Spinal cord (tissue), 9 donors: ENCODE measurements at regions not wholly inside any gene's neighbourhood (a gene's known extent, or its start where the extent isn't known, plus 50 kb on each side); places are given as distances from the start of the nearest gene placed in this dataset.

ENCODE experiments used
- DNase-seq, 6 donors: peaks; one replicate each; pipeline versions ENCODE4 v3.0.0 to v3.0.0-alpha.2; 2013 to 2015; ENCODE audit warnings: low spot score in 6 of 6, low read depth in 4 of 6
- H3K27ac ChIP-seq: one replicate; pipeline ENCODE4 v1.5.1; 2013; ENCODE audit warnings: low read depth, low read length, control low read depth
- H3K27me3 ChIP-seq: one replicate; pipeline ENCODE4 v1.6.1; 2013; ENCODE audit warnings: low read length; ENCODE audit not compliant: control insufficient read depth, insufficient read depth
- H3K36me3 ChIP-seq: one replicate; pipeline ENCODE4 v1.6.1; 2013; ENCODE audit warnings: low read length; ENCODE audit not compliant: control insufficient read depth, insufficient read depth
- H3K4me1 ChIP-seq: one replicate; pipeline ENCODE4 v1.6.1; 2013; ENCODE audit warnings: low read length; ENCODE audit not compliant: control insufficient read depth, insufficient read depth
- H3K4me3 ChIP-seq: one replicate; pipeline ENCODE4 v1.5.1; 2013; ENCODE audit warnings: low read depth, low read length, control low read depth
- H3K9me3 ChIP-seq: one replicate; pipeline ENCODE4 v1.6.1; 2013; ENCODE audit warnings: low read length; ENCODE audit not compliant: control insufficient read depth, insufficient read depth
- WGBS: methylation state at CpG from one replicate; pipeline ENCODE4 v1.1.5; 2013; ENCODE audit warnings: missing lambda C conversion rate; ENCODE audit not compliant: insufficient coverage; 5-methylcytosine and 5-hydroxymethylcytosine counted together
- donor health status: healthy.

DNA sequence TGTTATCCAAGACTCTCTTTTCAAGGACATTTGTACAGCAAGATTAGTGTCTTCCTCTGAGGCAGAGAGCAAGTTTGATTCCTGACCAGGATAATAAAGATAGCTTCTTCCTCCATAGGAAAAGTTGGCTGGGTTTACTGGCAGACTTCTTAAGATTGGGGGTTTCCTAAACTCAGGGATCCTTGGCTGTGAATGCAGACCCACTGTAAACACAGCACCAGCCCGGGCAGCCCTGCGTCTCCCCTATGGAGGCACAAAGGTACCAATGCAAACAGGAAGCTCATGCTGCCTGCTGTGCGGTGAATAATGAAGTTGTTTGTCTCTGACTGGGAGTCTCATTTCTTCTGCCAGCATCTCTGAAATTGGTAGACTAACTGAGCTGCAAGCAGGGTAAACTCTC, 96.2 kb upstream of the ARHGAP28 start:
- H3K9me3 ChIP-seq: no peaks in the 10 kb centered on the region

DNA sequence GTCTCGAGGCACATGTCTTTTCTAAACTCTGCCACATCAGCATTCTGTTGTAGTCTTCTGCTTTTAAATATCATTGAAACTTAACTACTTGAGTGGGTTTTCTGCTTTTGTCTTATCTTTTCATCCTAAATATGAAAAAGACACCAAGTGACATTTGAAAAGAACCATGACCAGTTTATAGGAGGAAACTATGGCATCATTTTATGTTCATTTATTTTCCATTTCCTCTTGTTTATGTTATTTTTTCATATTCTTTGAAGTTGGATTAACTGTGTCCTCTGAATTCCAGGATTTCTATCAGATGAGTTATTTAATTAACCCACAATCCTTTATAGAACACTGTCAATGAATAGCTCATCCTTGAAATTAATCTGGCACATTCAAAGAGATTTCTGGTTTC, 93.4 kb upstream of the ARHGAP28 start:
- no peaks in the 10 kb centered on the region for H3K36me3 ChIP-seq
- H3K4me3 ChIP-seq: no peak overlapping the region
- DNase-seq: no peak
- no CpG with 5 or more reads among the region's 1 CpG for WGBS
- H3K4me1 ChIP-seq: no peaks in the 10 kb centered on the region
- H3K27me3 ChIP-seq: no peaks in the 10 kb centered on the region
- no peaks in the 10 kb centered on the region for H3K9me3 ChIP-seq
- H3K27ac ChIP-seq: no peak overlapping the region

More for the DNA sequence above, 96.2 kb upstream of the ARHGAP28 start:
- peak in 2 of 6 donors; percentile 47 to 54 for DNase-seq
- no peaks in the 10 kb centered on the region for H3K4me1 ChIP-seq
- 7% methylated on average over 3 of the region's 3 CpGs for WGBS
- no peaks in the 10 kb centered on the region for H3K27me3 ChIP-seq
- no peaks in the 10 kb centered on the region for H3K36me3 ChIP-seq
- H3K4me3 ChIP-seq: no peak overlapping the region
- H3K27ac ChIP-seq: peak overlapping the region; percentile 35

DNA sequence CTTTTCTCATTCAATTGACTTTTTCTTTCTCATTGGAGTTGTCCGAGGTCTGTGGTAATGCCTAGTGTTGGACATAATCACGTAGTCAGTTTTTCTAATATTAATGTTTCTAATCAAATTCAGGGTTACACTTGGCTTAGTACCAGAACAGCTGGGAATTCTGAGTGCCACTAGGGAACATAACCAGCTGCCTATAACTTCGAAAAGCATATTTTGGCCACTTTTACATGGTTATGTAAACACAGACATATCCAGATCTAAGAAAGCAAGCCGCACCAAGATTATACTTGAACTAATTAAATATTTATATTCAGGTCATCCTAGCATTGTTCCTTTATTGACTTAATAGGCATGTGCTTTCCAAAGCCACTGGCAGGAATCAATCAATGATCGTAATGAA, 91.1 kb upstream of the ARHGAP28 start:
- no peak for DNase-seq
- Histone ChIP-seq H3K27ac (no peak overlapping the region), H3K27me3 (no peaks in the 10 kb centered on the region), H3K9me3 (no peaks in the 10 kb centered on the region), H3K4me3 (no peak overlapping the region), H3K36me3 (no peaks in the 10 kb centered on the region), H3K4me1 (no peaks in the 10 kb centered on the region)
- WGBS: no CpG with 5 or more reads among the region's 5 CpGs

DNA sequence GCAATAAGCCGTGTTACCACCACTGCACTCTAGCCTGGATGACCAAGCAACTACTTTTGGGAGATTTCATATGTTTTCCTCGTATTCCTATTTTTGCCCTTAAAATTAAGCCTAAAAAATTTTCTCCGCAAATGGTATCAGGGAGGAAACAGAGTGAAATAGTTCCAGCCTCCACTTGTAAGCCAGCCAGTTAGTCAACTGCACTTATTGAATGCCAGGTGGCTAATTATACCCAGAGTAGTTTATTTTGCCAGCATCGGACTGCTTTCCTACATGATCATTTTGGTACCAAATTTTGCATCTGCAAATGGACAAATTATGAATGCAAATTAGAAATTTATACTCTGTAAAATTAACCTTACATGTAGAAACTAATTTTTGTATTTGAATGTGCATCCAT, 90.2 kb upstream of the ARHGAP28 start:
- WGBS: 86% methylated on average over 1 of the region's 4 CpGs
- Histone ChIP-seq H3K36me3 (no peaks in the 10 kb centered on the region), H3K9me3 (peaks cover 2% of the 10 kb centered on the region), H3K27me3 (no peaks in the 10 kb centered on the region), H3K4me1 (no peaks in the 10 kb centered on the region), H3K4me3 (no peak overlapping the region), H3K27ac (no peak overlapping the region)
- peak in 2 of 6 donors; percentile 64 to 74 for DNase-seq

DNA sequence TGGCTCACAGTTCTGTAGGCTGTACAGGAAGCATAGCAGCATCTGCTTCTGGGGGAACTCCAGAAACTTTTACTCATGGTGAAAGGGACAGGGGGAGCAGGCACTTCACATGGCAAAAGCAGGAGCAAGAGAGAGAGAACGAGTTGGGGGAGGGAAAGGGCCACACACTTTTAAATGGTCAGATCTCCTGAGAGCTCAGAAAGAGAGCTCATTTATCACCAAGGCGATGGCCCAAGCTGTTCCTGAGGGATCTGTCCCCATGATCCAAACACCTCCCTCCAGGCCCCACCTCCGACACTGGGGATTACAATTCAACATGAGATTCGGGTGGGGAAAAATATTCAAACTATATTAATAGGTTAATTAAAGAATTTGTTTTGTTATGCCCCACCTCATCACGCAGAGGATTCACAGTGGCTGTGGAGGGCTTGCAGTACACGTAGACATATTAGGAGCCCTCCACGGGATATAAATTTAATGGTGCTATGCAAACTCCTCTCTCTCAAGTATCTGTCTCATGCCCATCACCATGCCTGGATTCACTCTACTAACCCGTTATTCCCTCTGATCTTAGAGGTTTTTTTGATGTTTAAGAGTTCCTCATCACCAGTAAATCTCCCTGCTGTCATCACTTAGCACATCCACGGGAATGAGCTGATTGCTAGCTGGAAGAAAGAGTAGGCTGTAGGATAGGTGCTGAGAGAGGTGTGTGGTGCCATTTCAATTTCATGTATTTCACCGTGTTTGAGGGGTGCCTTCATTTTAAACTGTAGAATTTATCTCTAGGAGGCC, 84.5 kb upstream of the ARHGAP28 start:
- DNase-seq: peak in 1 of 6 donors; percentile 39
- H3K9me3 ChIP-seq: peaks cover 2% of the 10 kb centered on the region
- H3K27ac ChIP-seq: no peak overlapping the region
- no peaks in the 10 kb centered on the region for H3K27me3 ChIP-seq
- no peaks in the 10 kb centered on the region for H3K36me3 ChIP-seq
- no peak overlapping the region for H3K4me3 ChIP-seq
- WGBS: no CpG with 5 or more reads among the region's 10 CpGs
- no peaks in the 10 kb centered on the region for H3K4me1 ChIP-seq

DNA sequence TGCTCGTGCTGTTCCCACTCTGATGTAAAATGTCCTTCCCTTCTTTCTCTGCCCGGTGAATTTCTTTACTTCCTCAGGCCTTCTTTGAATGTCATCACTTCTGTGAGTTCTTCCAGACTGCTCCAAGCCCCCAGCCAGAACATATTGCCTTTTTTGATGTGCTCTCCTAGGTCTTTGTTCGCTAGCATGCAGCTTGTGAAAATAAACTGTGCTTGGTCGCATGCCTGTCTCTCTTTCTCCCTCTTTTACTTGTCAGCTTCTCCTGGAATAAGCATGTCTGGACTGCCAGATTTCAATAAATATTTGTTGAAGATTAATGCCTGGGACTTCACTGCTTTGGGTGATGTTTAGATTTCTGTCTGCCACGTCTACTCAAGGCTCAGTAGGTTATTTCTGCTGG, 82.7 kb upstream of the ARHGAP28 start:
- H3K27ac ChIP-seq: peak overlapping the region; percentile 42
- WGBS: 68% methylated on average over 5 of the region's 5 CpGs
- H3K36me3 ChIP-seq: no peaks in the 10 kb centered on the region
- no peaks in the 10 kb centered on the region for H3K4me1 ChIP-seq
- H3K27me3 ChIP-seq: no peaks in the 10 kb centered on the region
- H3K4me3 ChIP-seq: no peak overlapping the region
- peak in 2 of 6 donors; percentile 38 for DNase-seq
- peaks cover 2% of the 10 kb centered on the region for H3K9me3 ChIP-seq

DNA sequence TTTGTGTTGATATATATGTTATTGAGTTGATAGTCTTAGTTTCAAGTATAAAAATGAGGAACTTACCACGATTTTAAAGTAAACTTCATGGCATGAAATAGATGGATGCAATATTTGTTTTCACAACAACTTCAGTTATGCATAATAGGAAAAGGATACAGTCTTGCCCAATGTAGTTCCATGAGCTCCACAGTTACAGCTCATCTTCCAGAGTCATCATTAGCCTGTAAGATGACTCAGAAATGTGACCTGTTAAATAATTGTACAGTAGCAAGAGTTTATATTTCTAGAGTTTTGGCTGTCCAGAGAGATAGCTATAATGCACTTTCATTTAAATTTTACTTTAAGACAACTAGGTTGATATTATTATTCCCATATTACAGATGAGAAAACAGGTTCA, 80.9 kb upstream of the ARHGAP28 start:
- H3K27me3 ChIP-seq: no peaks in the 10 kb centered on the region
- WGBS: no CpG with 5 or more reads among the region's 1 CpG

DNA sequence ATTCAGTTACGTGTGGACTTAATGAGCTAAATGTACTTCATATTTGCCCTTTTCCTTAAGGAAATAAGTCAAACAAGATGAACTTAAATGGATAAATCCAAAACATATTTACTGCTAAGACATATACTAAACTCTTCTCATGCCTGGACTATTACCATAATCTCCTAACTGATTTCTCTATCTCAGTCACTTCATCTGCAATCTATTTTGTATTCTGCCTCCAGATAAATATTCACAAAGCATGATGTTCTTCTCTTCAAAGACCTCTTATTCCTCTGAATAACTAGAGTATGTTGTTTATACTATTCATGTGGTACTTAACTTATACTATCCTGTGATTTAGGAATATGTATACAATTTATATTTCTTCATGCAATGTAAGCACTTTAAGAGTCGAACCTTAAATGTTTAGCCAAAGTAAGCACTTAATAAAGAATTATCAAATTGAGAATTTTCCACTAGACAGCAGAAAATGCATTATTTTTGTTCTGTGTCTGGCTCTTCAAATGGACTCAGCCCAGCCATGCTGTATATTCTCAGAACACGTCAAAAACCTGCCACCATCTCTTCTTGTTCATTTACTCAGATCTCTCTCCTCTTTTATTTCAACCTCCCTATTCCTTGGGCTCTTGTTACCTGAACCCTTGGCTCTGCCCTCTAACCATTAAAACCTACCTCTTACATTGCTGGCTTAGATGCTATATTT, 79.9 kb upstream of the ARHGAP28 start:
- H3K27me3 ChIP-seq: no peaks in the 10 kb centered on the region
- no peaks in the 10 kb centered on the region for H3K4me1 ChIP-seq
- no peak overlapping the region for H3K4me3 ChIP-seq
- H3K27ac ChIP-seq: no peak overlapping the region
- WGBS: 74% methylated on average over 1 of the region's 3 CpGs
- DNase-seq: no peak
- H3K9me3 ChIP-seq: no peaks in the 10 kb centered on the region
- H3K36me3 ChIP-seq: no peaks in the 10 kb centered on the region

More for the DNA sequence above, 80.9 kb upstream of the ARHGAP28 start:
- H3K9me3 ChIP-seq: peaks cover 2% of the 10 kb centered on the region
- no peaks in the 10 kb centered on the region for H3K36me3 ChIP-seq
- no peak overlapping the region for H3K27ac ChIP-seq
- no peaks in the 10 kb centered on the region for H3K4me1 ChIP-seq
- H3K4me3 ChIP-seq: no peak overlapping the region
- no peak for DNase-seq

DNA sequence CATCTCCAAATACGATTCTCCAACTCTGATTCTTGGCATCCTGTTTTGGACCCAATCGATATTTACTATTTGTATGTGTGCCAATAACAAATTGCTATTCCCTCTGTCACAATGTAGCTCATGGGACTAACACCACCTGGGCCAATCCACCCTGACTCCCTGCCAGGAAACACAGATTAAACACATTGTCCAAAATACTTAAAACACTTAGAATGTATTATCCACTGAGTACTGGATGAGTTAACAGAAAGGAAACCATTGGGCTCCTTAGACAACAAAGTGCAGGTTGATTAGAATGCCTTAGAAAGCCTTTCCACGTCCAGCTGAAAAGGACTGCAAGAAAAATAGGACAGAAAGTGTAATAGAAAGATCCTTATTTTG, 79.4 kb upstream of the ARHGAP28 start:
- no peaks in the 10 kb centered on the region for H3K9me3 ChIP-seq
- WGBS: no CpG with 5 or more reads among the region's 3 CpGs
- H3K4me3 ChIP-seq: no peak overlapping the region
- no peaks in the 10 kb centered on the region for H3K27me3 ChIP-seq
- H3K27ac ChIP-seq: no peak overlapping the region
- DNase-seq: peak in 2 of 6 donors; percentile 18 to 73
- H3K4me1 ChIP-seq: no peaks in the 10 kb centered on the region
- no peaks in the 10 kb centered on the region for H3K36me3 ChIP-seq

DNA sequence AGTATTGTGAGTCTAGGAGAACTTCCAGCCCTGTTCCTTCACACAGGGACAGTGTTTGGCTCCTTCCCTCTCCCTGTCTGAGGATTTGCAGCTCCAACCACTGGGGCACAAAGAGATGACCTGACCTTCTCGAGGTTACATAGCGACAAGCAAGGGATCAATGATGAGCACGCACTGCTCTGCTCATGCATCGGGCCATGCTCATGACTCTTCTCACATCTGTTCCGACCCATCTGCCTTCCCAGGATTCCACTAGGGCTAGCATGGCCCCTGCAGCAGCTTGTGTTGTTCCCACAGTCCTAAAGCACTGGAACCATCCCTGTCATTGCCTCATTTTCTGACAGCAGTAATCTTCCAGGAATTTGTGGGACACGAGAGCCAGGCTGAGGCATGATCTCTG, 78.8 kb upstream of the ARHGAP28 start:
- 74% methylated on average over 6 of the region's 6 CpGs for WGBS
- Histone ChIP-seq H3K4me3 (no peak overlapping the region), H3K9me3 (no peaks in the 10 kb centered on the region), H3K27ac (no peak overlapping the region), H3K27me3 (no peaks in the 10 kb centered on the region), H3K36me3 (no peaks in the 10 kb centered on the region), H3K4me1 (no peaks in the 10 kb centered on the region)
- DNase-seq: no peak
